Ishikawa (cell line): ENCODE measurements at regions not wholly inside any gene's neighbourhood (a gene's known extent, or its start where the extent isn't known, plus 50 kb on each side); places are given as distances from the start of the nearest gene placed in this dataset.

ENCODE experiments used
- CEBPB ChIP-seq: IDR thresholded peaks from 2 replicates; pipeline ENCODE4 v1.6.1; 2012
- CREB1 ChIP-seq: IDR thresholded peaks from 2 replicates; pipeline ENCODE4 v1.6.1; 2012; ENCODE audit warnings: low read depth
- EGR1 ChIP-seq: IDR thresholded peaks from 2 replicates; pipeline ENCODE4 v1.6.1; 2012
- EP300 ChIP-seq: IDR thresholded peaks from 2 replicates; pipeline ENCODE4 v1.6.1; 2012; ENCODE audit warnings: borderline replicate concordance
- FOXM1 ChIP-seq: IDR thresholded peaks from 2 replicates; pipeline ENCODE4 v1.6.1; 2012; ENCODE audit warnings: low read depth, borderline replicate concordance
- MAX ChIP-seq: IDR thresholded peaks from 2 replicates; pipeline ENCODE4 v1.6.1; 2012
- NFIC ChIP-seq: IDR thresholded peaks from 2 replicates; pipeline ENCODE4 v1.6.1; 2012
- RAD21 ChIP-seq: IDR thresholded peaks from 2 replicates; pipeline ENCODE4 v1.6.1; 2012; ENCODE audit warnings: low read depth
- REST ChIP-seq: IDR thresholded peaks from 2 replicates; pipeline ENCODE4 v1.6.1; 2012; ENCODE audit warnings: low read depth, mild to moderate bottlenecking
- TAF1 ChIP-seq: IDR thresholded peaks from 2 replicates; pipeline ENCODE4 v1.6.1; 2012; ENCODE audit warnings: low read depth, mild to moderate bottlenecking
- TCF12 ChIP-seq: IDR thresholded peaks from 2 replicates; pipeline ENCODE4 v1.6.1; 2012; ENCODE audit warnings: low read depth
- TEAD4 ChIP-seq: IDR thresholded peaks from 2 replicates; pipeline ENCODE4 v1.6.1; 2012
- USF1 ChIP-seq: IDR thresholded peaks from 2 replicates; pipeline ENCODE4 v1.6.1; 2012
- YY1 ChIP-seq: IDR thresholded peaks from 2 replicates; pipeline ENCODE4 v1.6.1; 2012; ENCODE audit warnings: low read depth
- ZBTB7A ChIP-seq: IDR thresholded peaks from 2 replicates; pipeline ENCODE4 v1.6.1; 2012; ENCODE audit warnings: low read depth

GRCh38 chr9:118318770-118319431 is 614.7 kb downstream of the TLR4 start:
- no peak for TF ChIP-seq USF1
- TF ChIP-seq TAF1, result no peak
- no peak for TF ChIP-seq YY1
- TF ChIP-seq CEBPB, result no peak
- TF ChIP-seq NFIC, result no peak
- no peak for TF ChIP-seq ZBTB7A

- TF ChIP-seq CEBPB (no peak), TCF12 (no peak), EGR1 (no peak), NFIC (no peak), REST (no peak), FOXM1 (no peak), TEAD4 (no peak), USF1 (no peak), MAX (no peak), RAD21 (no peak), ZBTB7A (no peak), TAF1 (no peak)
Observed at GRCh38 chr9:118321788-118322187, 617.6 kb downstream of the TLR4 start.

GRCh38 chr9:118324706-118325105 is 620.5 kb downstream of the TLR4 start:
- TF ChIP-seq NFIC (no peak), EGR1 (no peak), EP300 (no peak), TAF1 (no peak), RAD21 (no peak), ZBTB7A (no peak), CREB1 (no peak), YY1 (no peak), TEAD4 (no peak), REST (no peak), FOXM1 (no peak)

- TF ChIP-seq REST (no peak), USF1 (no peak)
Observed at GRCh38 chr9:118325757-118326156, 621.6 kb downstream of the TLR4 start.

- no peak for TF ChIP-seq YY1
- no peak for TF ChIP-seq EGR1
- TF ChIP-seq CREB1, result no peak
- no peak for TF ChIP-seq TEAD4
- TF ChIP-seq MAX, result no peak
- no peak for TF ChIP-seq FOXM1
- no peak for TF ChIP-seq EP300
- TF ChIP-seq TAF1, result no peak
- TF ChIP-seq CEBPB, result no peak
Observed at GRCh38 chr9:118326326-118326725, 622.1 kb downstream of the TLR4 start.
